Osteoblast (primary cell): ENCODE measurements at regions not wholly inside any gene's neighbourhood (a gene's known extent, or its start where the extent isn't known, plus 50 kb on each side); places are given as distances from the start of the nearest gene placed in this dataset.

Experiments used
- DNase-seq: peaks from one replicate; pipeline ENCODE4 v3.0.0; 2011; ENCODE audit warnings: low spot score, mixed read lengths; ENCODE audit not compliant: insufficient read length; ENCODE audit errors: missing footprints
- H2AFZ ChIP-seq: 2 replicates; pipeline ENCODE4 v1.6.0; 2011; ENCODE audit warnings: mild to moderate bottlenecking, low read length
- H3K27ac ChIP-seq: 2 replicates; pipeline ENCODE4 v1.5.1; 2011; ENCODE audit warnings: mild to moderate bottlenecking, low read depth, low read length, moderate library complexity
- H3K27me3 ChIP-seq: 2 replicates; pipeline ENCODE4 v1.6.0; 2012; ENCODE audit warnings: mild to moderate bottlenecking, control low read depth, inconsistent platforms, low read length, moderate library complexity; ENCODE audit not compliant: insufficient read depth
- H3K36me3 ChIP-seq: 2 replicates; pipeline ENCODE4 v1.5.1; 2011; ENCODE audit warnings: mild to moderate bottlenecking, low read length, control low read depth, moderate library complexity; ENCODE audit not compliant: insufficient read depth
- H3K4me1 ChIP-seq: 2 replicates; pipeline ENCODE4 v1.5.1; 2011; ENCODE audit warnings: mild to moderate bottlenecking, low read length, control low read depth, moderate library complexity; ENCODE audit not compliant: insufficient read depth
- H3K4me2 ChIP-seq: 2 replicates; pipeline ENCODE4 v1.6.0; 2011; ENCODE audit warnings: mild to moderate bottlenecking, low read length; ENCODE audit not compliant: insufficient read depth
- H3K4me3 ChIP-seq: fragments of 200-600 bp; sonication (generic); 3 replicates; pipeline ENCODE4 v1.5.1; 2012; ENCODE audit warnings: mild to moderate bottlenecking, low read length, inconsistent platforms; ENCODE audit not compliant: insufficient read depth
- H3K79me2 ChIP-seq: 2 replicates; pipeline ENCODE4 v1.6.0; 2012; ENCODE audit warnings: mild to moderate bottlenecking, low read length, control low read depth, inconsistent platforms; ENCODE audit not compliant: insufficient read depth
- H3K9me3 ChIP-seq: 2 replicates; pipeline ENCODE4 v1.5.1; 2011; ENCODE audit warnings: low read depth, low read length, control low read depth
- H4K20me1 ChIP-seq: 2 replicates; pipeline ENCODE4 v1.6.0; 2012; ENCODE audit warnings: mild to moderate bottlenecking, low read length, control low read depth; ENCODE audit not compliant: insufficient read depth
- TF ChIP-seq, protein P1 (sequence below): IDR thresholded peaks from 2 replicates; pipeline ENCODE4 v1.5.1; 2011; ENCODE audit warnings: mild to moderate bottlenecking, low read depth, low read length, moderate library complexity; ENCODE audit errors: extremely low read depth

DNA sequence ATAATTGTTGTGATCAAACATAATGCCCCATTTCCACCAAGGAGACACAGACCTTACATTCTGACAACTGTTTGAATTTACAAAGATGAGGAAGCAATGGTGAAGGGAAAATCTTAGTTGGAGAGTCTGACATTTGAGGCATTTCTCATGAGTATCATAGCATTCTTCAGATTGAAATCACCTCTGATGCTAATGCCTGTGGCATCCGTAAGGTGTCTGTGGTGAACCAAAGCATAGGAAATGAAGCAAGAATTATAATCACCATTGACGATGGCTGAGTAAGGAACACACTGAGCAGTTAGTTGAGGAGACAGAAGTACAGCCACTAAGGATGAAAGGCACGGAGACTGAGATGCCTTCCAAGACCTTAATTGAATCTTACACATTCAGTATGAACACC, 575.7 kb downstream of the TRIML1 start:
- no peaks in the 10 kb centered on the region for H4K20me1 ChIP-seq
- no peak overlapping the region for H2AFZ ChIP-seq
- H3K36me3 ChIP-seq: no peaks in the 10 kb centered on the region
- H3K27ac ChIP-seq: peak overlapping the region; percentile 49
- H3K4me1 ChIP-seq: peaks cover 5% of the 10 kb centered on the region
- DNase-seq: no peak
- H3K4me2 ChIP-seq: peak overlapping the region; percentile 19
- no peaks in the 10 kb centered on the region for H3K79me2 ChIP-seq
- H3K9me3 ChIP-seq: no peaks in the 10 kb centered on the region
- H3K4me3 ChIP-seq: no peak overlapping the region
- TF ChIP-seq, protein P1, sequence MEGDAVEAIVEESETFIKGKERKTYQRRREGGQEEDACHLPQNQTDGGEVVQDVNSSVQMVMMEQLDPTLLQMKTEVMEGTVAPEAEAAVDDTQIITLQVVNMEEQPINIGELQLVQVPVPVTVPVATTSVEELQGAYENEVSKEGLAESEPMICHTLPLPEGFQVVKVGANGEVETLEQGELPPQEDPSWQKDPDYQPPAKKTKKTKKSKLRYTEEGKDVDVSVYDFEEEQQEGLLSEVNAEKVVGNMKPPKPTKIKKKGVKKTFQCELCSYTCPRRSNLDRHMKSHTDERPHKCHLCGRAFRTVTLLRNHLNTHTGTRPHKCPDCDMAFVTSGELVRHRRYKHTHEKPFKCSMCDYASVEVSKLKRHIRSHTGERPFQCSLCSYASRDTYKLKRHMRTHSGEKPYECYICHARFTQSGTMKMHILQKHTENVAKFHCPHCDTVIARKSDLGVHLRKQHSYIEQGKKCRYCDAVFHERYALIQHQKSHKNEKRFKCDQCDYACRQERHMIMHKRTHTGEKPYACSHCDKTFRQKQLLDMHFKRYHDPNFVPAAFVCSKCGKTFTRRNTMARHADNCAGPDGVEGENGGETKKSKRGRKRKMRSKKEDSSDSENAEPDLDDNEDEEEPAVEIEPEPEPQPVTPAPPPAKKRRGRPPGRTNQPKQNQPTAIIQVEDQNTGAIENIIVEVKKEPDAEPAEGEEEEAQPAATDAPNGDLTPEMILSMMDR: no peak
- no peaks in the 10 kb centered on the region for H3K27me3 ChIP-seq

DNA sequence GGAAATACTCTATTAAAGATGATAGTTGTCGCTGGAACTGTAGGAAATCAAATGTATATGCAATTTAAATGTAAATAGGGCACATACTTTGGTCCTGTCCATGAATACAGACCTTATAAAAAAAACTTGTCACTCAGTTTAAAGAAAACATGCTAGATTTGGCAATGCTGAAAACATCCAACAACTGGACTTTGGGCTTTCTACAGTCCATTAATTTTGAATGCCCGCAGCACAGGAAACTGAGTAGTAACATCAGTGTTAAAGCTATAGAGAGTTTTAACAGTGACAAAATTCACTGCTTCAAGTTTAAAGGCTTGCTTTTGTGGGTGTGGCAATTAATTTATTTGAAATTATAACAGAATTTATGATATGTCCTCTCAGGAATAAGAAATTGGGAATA, 578.4 kb downstream of the TRIML1 start:
- TF ChIP-seq, protein P1: no peak
- no peaks in the 10 kb centered on the region for H3K36me3 ChIP-seq
- no peaks in the 10 kb centered on the region for H3K27me3 ChIP-seq
- H2AFZ ChIP-seq: no peak overlapping the region
- no peak overlapping the region for H3K27ac ChIP-seq
- no peaks in the 10 kb centered on the region for H3K9me3 ChIP-seq
- no peak overlapping the region for H3K4me2 ChIP-seq
- peaks cover 5% of the 10 kb centered on the region for H3K4me1 ChIP-seq
- H3K79me2 ChIP-seq: no peaks in the 10 kb centered on the region
- no peak overlapping the region for H3K4me3 ChIP-seq
- DNase-seq: no peak
- H4K20me1 ChIP-seq: no peaks in the 10 kb centered on the region

DNA sequence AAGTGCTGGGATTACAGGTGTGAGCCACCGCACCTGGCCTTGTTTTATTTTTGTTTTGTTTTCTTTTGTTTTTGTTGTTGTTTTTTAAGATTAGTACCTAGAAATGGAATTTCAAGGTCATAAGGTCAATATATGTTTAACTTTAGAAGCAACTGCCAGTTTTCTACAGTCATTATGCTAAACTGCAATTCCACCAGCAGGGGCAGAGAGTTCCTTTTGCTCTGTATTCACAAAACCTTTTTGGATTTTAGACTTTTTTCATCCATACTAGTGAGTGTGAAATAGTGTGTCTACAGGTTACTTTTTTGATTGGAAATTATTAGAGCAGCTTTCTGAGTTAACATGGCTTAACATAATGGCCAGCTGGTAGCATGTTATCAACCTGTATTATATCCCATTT, 580.6 kb downstream of the TRIML1 start:
- Histone ChIP-seq H3K36me3 (no peaks in the 10 kb centered on the region), H4K20me1 (no peaks in the 10 kb centered on the region)
- DNase-seq: no peak

DNA sequence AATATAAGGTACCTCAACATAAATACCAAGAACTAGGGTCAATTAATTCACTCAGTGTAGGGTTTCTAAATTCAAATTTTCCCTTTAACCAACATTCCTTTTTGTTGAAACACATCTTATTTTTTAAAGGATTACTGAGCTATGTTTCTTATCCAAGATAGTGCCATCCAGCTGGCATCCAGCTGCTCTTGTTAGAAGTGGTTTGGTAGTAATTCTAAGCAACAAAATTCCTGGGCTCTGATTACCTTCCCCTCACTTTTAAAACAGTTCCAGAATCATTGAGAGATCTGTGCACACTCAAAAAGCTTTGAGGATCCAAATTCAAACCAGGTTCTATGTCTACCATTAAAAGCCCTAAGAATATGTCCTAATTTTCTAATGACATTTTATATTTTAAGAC, 583.7 kb downstream of the TRIML1 start:
- Histone ChIP-seq H4K20me1 (no peaks in the 10 kb centered on the region), H3K79me2 (no peaks in the 10 kb centered on the region), H3K4me1 (no peaks in the 10 kb centered on the region), H3K4me3 (no peak overlapping the region), H3K4me2 (no peak overlapping the region), H3K27me3 (no peaks in the 10 kb centered on the region), H3K9me3 (no peaks in the 10 kb centered on the region), H3K36me3 (no peaks in the 10 kb centered on the region), H2AFZ (no peak overlapping the region), H3K27ac (no peak overlapping the region)
- TF ChIP-seq, protein P1: no peak
- peak; percentile 31 for DNase-seq

More for the DNA sequence above, 580.6 kb downstream of the TRIML1 start:
- H3K9me3 ChIP-seq: no peaks in the 10 kb centered on the region
- H3K4me2 ChIP-seq: no peak overlapping the region
- no peak overlapping the region for H3K27ac ChIP-seq
- H3K4me3 ChIP-seq: no peak overlapping the region
- no peaks in the 10 kb centered on the region for H3K79me2 ChIP-seq
- H3K4me1 ChIP-seq: peaks cover under 1% of the 10 kb centered on the region
- H3K27me3 ChIP-seq: no peaks in the 10 kb centered on the region
- no peak overlapping the region for H2AFZ ChIP-seq
- TF ChIP-seq, protein P1: peak; percentile 45
